Skeletal muscle satellite cell (primary cell): ENCODE measurements at regions not wholly inside any gene's neighbourhood (a gene's known extent, or its start where the extent isn't known, plus 50 kb on each side); places are given as distances from the start of the nearest gene placed in this dataset.

Experiments
- H3K27me3 ChIP-seq: 2 replicates; pipeline ENCODE4 v1.7.0; 2013; ENCODE audit warnings: low read length; ENCODE audit not compliant: control insufficient read depth, insufficient read depth
- H3K36me3 ChIP-seq: 2 replicates; pipeline ENCODE4 v1.7.0; 2013; ENCODE audit warnings: mild to moderate bottlenecking, control low read depth, low read length; ENCODE audit not compliant: insufficient read depth
- H3K4me1 ChIP-seq: 2 replicates; pipeline ENCODE4 v1.7.0; 2013; ENCODE audit warnings: low read length; ENCODE audit not compliant: control insufficient read depth, insufficient read depth
- H3K4me2 ChIP-seq: 2 replicates; pipeline ENCODE4 v1.7.0; 2013; ENCODE audit warnings: mild to moderate bottlenecking, low read length
- H3K4me3 ChIP-seq: 2 replicates; pipeline ENCODE4 v1.7.0; 2013; ENCODE audit warnings: low read length
- H3K9ac ChIP-seq: 2 replicates; pipeline ENCODE4 v1.7.0; 2013; ENCODE audit warnings: mild to moderate bottlenecking, low read depth, low read length, moderate library complexity
- H3K9me3 ChIP-seq: replicated peaks from 2 replicates; pipeline ENCODE4 v1.7.0; 2013; ENCODE audit warnings: mild to moderate bottlenecking, control low read depth, low read length

- no peaks in the 10 kb centered on the region for H3K27me3 ChIP-seq
- no peak overlapping the region for H3K4me2 ChIP-seq
- H3K4me1 ChIP-seq = no peaks in the 10 kb centered on the region
- no peak overlapping the region for H3K9ac ChIP-seq
- H3K4me3 ChIP-seq = no peak overlapping the region
- no peaks in the 10 kb centered on the region for H3K9me3 ChIP-seq
- H3K36me3 ChIP-seq = no peaks in the 10 kb centered on the region
These were observed 1950.4 kb downstream of the SUCLG1 start for GRCh38 chr2:82508702-82509101.

GRCh38 chr2:82507657-82508056 lies 1951.4 kb downstream of the SUCLG1 start:
- no peaks in the 10 kb centered on the region for H3K9me3 ChIP-seq
- H3K36me3 ChIP-seq = no peaks in the 10 kb centered on the region
- H3K4me3 ChIP-seq = no peak overlapping the region
- no peak overlapping the region for H3K4me2 ChIP-seq
- H3K27me3 ChIP-seq = no peaks in the 10 kb centered on the region
- H3K9ac ChIP-seq = no peak overlapping the region
- H3K4me1 ChIP-seq = no peaks in the 10 kb centered on the region

- H3K9ac ChIP-seq = no peak overlapping the region
These were observed 1957.9 kb downstream of the SUCLG1 start for GRCh38 chr2:82501217-82501616.

GRCh38 chr2:82498777-82499443 lies 1960.2 kb downstream of the SUCLG1 start:
- Histone ChIP-seq H3K4me2 (no peak overlapping the region), H3K9ac (no peak overlapping the region), H3K4me3 (no peak overlapping the region), H3K4me1 (no peaks in the 10 kb centered on the region), H3K36me3 (no peaks in the 10 kb centered on the region), H3K27me3 (no peaks in the 10 kb centered on the region), H3K9me3 (no peaks in the 10 kb centered on the region)

More at GRCh38 chr2:82501217-82501616, 1957.9 kb downstream of the SUCLG1 start:
- Histone ChIP-seq H3K9me3 (no peaks in the 10 kb centered on the region), H3K4me1 (no peaks in the 10 kb centered on the region), H3K4me2 (no peak overlapping the region), H3K36me3 (no peaks in the 10 kb centered on the region), H3K4me3 (no peak overlapping the region), H3K27me3 (no peaks in the 10 kb centered on the region)

GRCh38 chr2:82494739-82495138 lies 1964.3 kb downstream of the SUCLG1 start:
- Histone ChIP-seq H3K27me3 (no peaks in the 10 kb centered on the region), H3K9ac (no peak overlapping the region), H3K36me3 (no peaks in the 10 kb centered on the region), H3K4me3 (no peak overlapping the region), H3K4me1 (no peaks in the 10 kb centered on the region), H3K9me3 (no peaks in the 10 kb centered on the region), H3K4me2 (no peak overlapping the region)

GRCh38 chr2:82491591-82491990 lies 1967.5 kb downstream of the SUCLG1 start:
- H3K9me3 ChIP-seq = no peaks in the 10 kb centered on the region
- H3K4me2 ChIP-seq = no peak overlapping the region
- no peak overlapping the region for H3K4me3 ChIP-seq
- H3K4me1 ChIP-seq = no peaks in the 10 kb centered on the region
- H3K9ac ChIP-seq = no peak overlapping the region
- H3K27me3 ChIP-seq = no peaks in the 10 kb centered on the region
- no peaks in the 10 kb centered on the region for H3K36me3 ChIP-seq

GRCh38 chr2:82487354-82487753 lies 1971.7 kb downstream of the SUCLG1 start:
- Histone ChIP-seq H3K36me3 (no peaks in the 10 kb centered on the region), H3K9ac (no peak overlapping the region), H3K9me3 (no peaks in the 10 kb centered on the region), H3K4me3 (no peak overlapping the region), H3K4me2 (no peak overlapping the region), H3K4me1 (no peaks in the 10 kb centered on the region), H3K27me3 (no peaks in the 10 kb centered on the region)

- Histone ChIP-seq H3K36me3 (no peaks in the 10 kb centered on the region), H3K4me1 (no peaks in the 10 kb centered on the region), H3K27me3 (no peaks in the 10 kb centered on the region), H3K9ac (no peak overlapping the region), H3K4me2 (no peak overlapping the region), H3K4me3 (no peak overlapping the region), H3K9me3 (no peaks in the 10 kb centered on the region)
These were observed 1973.4 kb downstream of the SUCLG1 start for GRCh38 chr2:82485701-82486100.

GRCh38 chr2:82481207-82481606 lies 1977.9 kb downstream of the SUCLG1 start:
- Histone ChIP-seq H3K36me3 (no peaks in the 10 kb centered on the region), H3K4me1 (no peaks in the 10 kb centered on the region)

GRCh38 chr2:82478641-82479040 lies 1980.4 kb downstream of the SUCLG1 start:
- H3K4me2 ChIP-seq = no peak overlapping the region
- no peaks in the 10 kb centered on the region for H3K4me1 ChIP-seq
- H3K27me3 ChIP-seq = no peaks in the 10 kb centered on the region
- no peak overlapping the region for H3K9ac ChIP-seq
- H3K4me3 ChIP-seq = no peak overlapping the region
- no peaks in the 10 kb centered on the region for H3K36me3 ChIP-seq
- no peaks in the 10 kb centered on the region for H3K9me3 ChIP-seq

More at GRCh38 chr2:82481207-82481606, 1977.9 kb downstream of the SUCLG1 start:
- Histone ChIP-seq H3K9ac (no peak overlapping the region), H3K27me3 (no peaks in the 10 kb centered on the region), H3K4me2 (no peak overlapping the region), H3K9me3 (no peaks in the 10 kb centered on the region), H3K4me3 (no peak overlapping the region)

GRCh38 chr2:82476094-82476493 lies 1983.0 kb downstream of the SUCLG1 start:
- Histone ChIP-seq H3K27me3 (no peaks in the 10 kb centered on the region), H3K4me1 (no peaks in the 10 kb centered on the region), H3K36me3 (no peaks in the 10 kb centered on the region), H3K4me3 (no peak overlapping the region), H3K9me3 (no peaks in the 10 kb centered on the region), H3K4me2 (no peak overlapping the region), H3K9ac (no peak overlapping the region)

GRCh38 chr2:82428251-82428650 lies 2030.8 kb downstream of the SUCLG1 start:
- no peaks in the 10 kb centered on the region for H3K27me3 ChIP-seq
- no peak overlapping the region for H3K9ac ChIP-seq
- no peak overlapping the region for H3K4me3 ChIP-seq
- H3K4me1 ChIP-seq = no peaks in the 10 kb centered on the region
- H3K9me3 ChIP-seq = no peaks in the 10 kb centered on the region
- no peak overlapping the region for H3K4me2 ChIP-seq
- H3K36me3 ChIP-seq = no peaks in the 10 kb centered on the region
